SK-N-MC (cell line): ENCODE measurements at regions not wholly inside any gene's neighbourhood (a gene's known extent, or its start where the extent isn't known, plus 50 kb on each side); places are given as distances from the start of the nearest gene placed in this dataset.

Experiments used
- DNase-seq: peaks from one replicate; pipeline ENCODE4 v3.0.0-alpha.2; 2011; ENCODE audit warnings: low read depth, low spot score
- H3K27ac ChIP-seq: fragments of 200-600 bp; sonication (generic); 2 replicates; pipeline ENCODE4 v1.5.1; 2016; ENCODE audit warnings: mixed run types
- H3K36me3 ChIP-seq: fragments of 200-600 bp; sonication (generic); 2 replicates; pipeline ENCODE4 v1.6.1; 2017; ENCODE audit warnings: antibody characterized with exemption, low read length, mixed read lengths; ENCODE audit not compliant: insufficient read depth
- H3K4me3 ChIP-seq: fragments of 200-600 bp; sonication (generic); 2 replicates; pipeline ENCODE4 v1.5.1; 2016
- H3K9ac ChIP-seq: fragments of 200-600 bp; sonication (generic); 2 replicates; pipeline ENCODE4 v1.8.0; 2017; ENCODE audit warnings: mixed run types, mixed read lengths; ENCODE audit not compliant: insufficient read length
- H3K9me3 ChIP-seq: fragments of 200-600 bp; sonication (generic); 2 replicates; pipeline ENCODE4 v1.6.1; 2017; ENCODE audit warnings: low read depth, mild to moderate bottlenecking, antibody characterized with exemption, low read length, moderate library complexity, mixed read lengths
- EZH2 ChIP-seq: fragments of 200-600 bp; sonication (generic); IDR thresholded peaks from one replicate; pipeline ENCODE4 v1.6.1; 2017; ENCODE audit warnings: antibody characterized with exemption
- FOXP2 ChIP-seq: optimal IDR thresholded peaks from 2 replicates; pipeline ENCODE3; 2011; ENCODE audit warnings: mild to moderate bottlenecking, moderate library complexity; ENCODE audit not compliant: insufficient read depth; ENCODE audit errors: extremely low read length, control extremely low read depth
- POLR2AphosphoS5 ChIP-seq: IDR thresholded peaks from 2 replicates; pipeline ENCODE4 v1.6.1; 2012; ENCODE audit warnings: mild to moderate bottlenecking, low read depth, low read length, borderline replicate concordance

DNA sequence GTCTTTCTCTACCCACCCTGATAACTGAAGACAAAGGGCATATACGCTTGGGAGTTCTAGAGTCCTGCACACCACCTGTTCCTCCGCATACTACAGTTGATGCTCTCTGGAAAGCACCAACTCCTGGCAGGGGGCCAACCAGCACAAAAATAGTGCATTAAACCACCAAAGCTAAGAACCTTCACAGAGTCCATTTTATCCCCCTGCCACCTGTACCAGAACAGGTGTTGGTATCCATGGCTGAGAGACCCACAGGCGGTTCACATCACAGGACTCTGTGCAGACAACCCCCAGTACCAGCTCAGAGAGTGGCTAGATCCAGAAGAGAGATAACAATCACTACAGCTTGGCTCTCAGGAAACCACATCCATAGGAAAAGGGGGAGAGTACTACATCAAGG is 114.4 kb upstream of the POU1F1 start:
- TF ChIP-seq EZH2: no peak
- no peak for TF ChIP-seq POLR2AphosphoS5
- no peak for TF ChIP-seq FOXP2
- Histone ChIP-seq H3K36me3 (no peaks in the 10 kb centered on the region), H3K27ac (no peak overlapping the region), H3K9ac (no peak overlapping the region), H3K9me3 (no peaks in the 10 kb centered on the region), H3K4me3 (no peak overlapping the region)
- no peak for DNase-seq

GRCh38 chr3:87390353-87390752 is 114.0 kb upstream of the POU1F1 start:
- no peak overlapping the region for H3K27ac ChIP-seq
- no peak for DNase-seq

DNA sequence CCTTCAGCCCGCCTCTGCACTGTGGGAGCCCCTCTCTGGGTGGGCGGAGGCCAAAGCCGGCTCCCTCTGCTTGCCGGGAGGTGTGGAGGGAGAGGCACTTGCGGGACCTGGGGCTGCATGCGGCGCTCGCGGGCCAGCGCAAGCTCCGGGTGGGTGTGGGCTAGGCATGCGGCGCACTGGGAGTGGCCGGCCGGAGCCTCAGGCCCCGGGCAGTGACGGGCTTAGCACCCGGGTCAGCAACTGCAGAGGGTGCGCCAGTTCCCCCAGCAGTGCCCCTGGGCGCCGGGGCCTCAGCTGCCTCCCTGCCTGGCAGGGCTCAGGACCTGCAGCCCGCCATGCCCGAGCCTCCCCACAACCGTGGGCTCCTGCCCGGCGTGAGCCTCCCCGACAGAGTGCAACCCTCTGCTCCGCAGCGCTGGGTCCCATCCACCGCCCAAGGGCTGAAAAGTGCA is 98.9 kb upstream of the POU1F1 start:
- no peak for DNase-seq

More at GRCh38 chr3:87390353-87390752, 114.0 kb upstream of the POU1F1 start:
- no peaks in the 10 kb centered on the region for H3K36me3 ChIP-seq
- no peaks in the 10 kb centered on the region for H3K9me3 ChIP-seq
- TF ChIP-seq FOXP2 (no peak), POLR2AphosphoS5 (no peak), EZH2 (no peak)
- no peak overlapping the region for H3K4me3 ChIP-seq
- no peak overlapping the region for H3K9ac ChIP-seq

GRCh38 chr3:87370007-87370406 is 93.6 kb upstream of the POU1F1 start:
- TF ChIP-seq FOXP2 (no peak), EZH2 (no peak), POLR2AphosphoS5 (no peak)
- Histone ChIP-seq H3K4me3 (no peak overlapping the region), H3K9ac (no peak overlapping the region), H3K36me3 (no peaks in the 10 kb centered on the region), H3K27ac (no peak overlapping the region), H3K9me3 (no peaks in the 10 kb centered on the region)
- DNase-seq: no peak

More for the DNA sequence above, 98.9 kb upstream of the POU1F1 start:
- TF ChIP-seq POLR2AphosphoS5: no peak
- TF ChIP-seq EZH2: no peak
- no peak for TF ChIP-seq FOXP2
- Histone ChIP-seq H3K9me3 (no peaks in the 10 kb centered on the region), H3K27ac (no peak overlapping the region), H3K9ac (no peak overlapping the region), H3K36me3 (no peaks in the 10 kb centered on the region), H3K4me3 (no peak overlapping the region)

GRCh38 chr3:87367736-87368135 is 91.4 kb upstream of the POU1F1 start:
- no peak overlapping the region for H3K4me3 ChIP-seq
- no peaks in the 10 kb centered on the region for H3K36me3 ChIP-seq
- no peaks in the 10 kb centered on the region for H3K9me3 ChIP-seq
- H3K27ac ChIP-seq: no peak overlapping the region
- no peak for DNase-seq
- TF ChIP-seq POLR2AphosphoS5 (no peak), EZH2 (no peak), FOXP2 (no peak)
- H3K9ac ChIP-seq: no peak overlapping the region

DNA sequence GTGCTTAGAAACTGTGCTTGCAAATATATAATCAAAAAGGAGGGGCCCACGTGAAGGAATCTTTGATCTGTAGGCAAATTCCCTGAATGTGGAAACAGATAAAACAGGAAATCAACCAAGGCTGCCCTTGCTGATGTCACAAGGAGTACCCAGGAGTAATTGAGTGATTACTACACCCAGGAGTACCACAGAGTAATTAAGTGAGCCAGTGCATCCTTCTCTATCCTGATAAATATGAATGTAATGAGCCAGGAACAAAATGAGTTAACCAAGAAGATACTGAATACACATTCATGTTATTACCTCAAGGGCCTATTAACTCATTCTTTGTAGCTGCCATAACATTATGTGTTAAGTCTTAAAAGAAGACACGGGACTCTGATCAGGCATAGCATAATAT is 87.3 kb upstream of the POU1F1 start:
- H3K27ac ChIP-seq: no peak overlapping the region
- no peak overlapping the region for H3K4me3 ChIP-seq
- no peak for DNase-seq
- no peaks in the 10 kb centered on the region for H3K9me3 ChIP-seq
- no peak for TF ChIP-seq FOXP2
- no peak for TF ChIP-seq EZH2
- TF ChIP-seq POLR2AphosphoS5: no peak
- no peak overlapping the region for H3K9ac ChIP-seq
- no peaks in the 10 kb centered on the region for H3K36me3 ChIP-seq

DNA sequence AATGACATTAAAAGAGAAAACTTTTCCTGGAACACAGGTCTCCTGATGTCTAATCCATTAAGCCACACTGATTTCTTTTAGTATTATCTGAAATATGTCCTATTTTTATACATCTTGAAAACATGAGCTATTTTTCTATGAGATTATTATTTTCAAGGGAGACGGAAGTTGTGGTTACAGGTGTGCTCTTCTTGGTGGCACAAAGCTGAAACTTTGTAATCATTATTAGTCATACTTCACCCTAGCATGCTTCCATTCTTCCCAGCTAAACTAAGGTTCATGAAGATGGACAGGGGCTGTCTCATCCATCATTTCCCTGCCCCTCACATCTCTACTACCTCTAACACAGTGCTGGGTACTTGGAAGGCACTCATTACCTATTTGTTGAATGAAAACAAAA is 85.6 kb upstream of the POU1F1 start:
- Histone ChIP-seq H3K4me3 (no peak overlapping the region), H3K27ac (no peak overlapping the region), H3K9ac (no peak overlapping the region), H3K36me3 (no peaks in the 10 kb centered on the region), H3K9me3 (no peaks in the 10 kb centered on the region)
- DNase-seq: no peak
- TF ChIP-seq POLR2AphosphoS5 (no peak), FOXP2 (no peak), EZH2 (no peak)

- Histone ChIP-seq H3K27ac (no peak overlapping the region), H3K36me3 (no peaks in the 10 kb centered on the region), H3K9me3 (no peaks in the 10 kb centered on the region), H3K9ac (no peak overlapping the region), H3K4me3 (no peak overlapping the region)
- DNase-seq: no peak
- no peak for TF ChIP-seq EZH2
- no peak for TF ChIP-seq FOXP2
- no peak for TF ChIP-seq POLR2AphosphoS5
Measured at GRCh38 chr3:87361271-87361670, 84.9 kb upstream of the POU1F1 start.

- Histone ChIP-seq H3K4me3 (no peak overlapping the region), H3K36me3 (no peaks in the 10 kb centered on the region), H3K27ac (no peak overlapping the region), H3K9me3 (no peaks in the 10 kb centered on the region), H3K9ac (no peak overlapping the region)
- TF ChIP-seq POLR2AphosphoS5 (no peak), EZH2 (no peak), FOXP2 (no peak)
- no peak for DNase-seq
Measured at GRCh38 chr3:87359826-87360225, 83.4 kb upstream of the POU1F1 start.
